T-helper 2 cell (primary cell): ENCODE measurements at regions not wholly inside any gene's neighbourhood (a gene's known extent, or its start where the extent isn't known, plus 50 kb on each side); places are given as distances from the start of the nearest gene placed in this dataset.

Experiments used
- DNase-seq, 5 experiments: peaks; one replicate each; pipeline versions ENCODE4 v3.0.0 to v3.0.0-alpha.2; 2012 to 2022

- DNase-seq: no peak
Measured at GRCh38 chr1:37130221-37130948, 96.1 kb upstream of the GRIK3 start.

GRCh38 chr1:37131281-37131680 is 97.0 kb upstream of the GRIK3 start:
- no peak for DNase-seq

GRCh38 chr1:37133276-37134145 is 99.2 kb upstream of the GRIK3 start:
- no peak for DNase-seq

GRCh38 chr1:37134599-37134998 is 100.3 kb upstream of the GRIK3 start:
- no peak for DNase-seq

- no peak for DNase-seq
Measured at GRCh38 chr1:37135032-37135431, 100.7 kb upstream of the GRIK3 start.

GRCh38 chr1:37137014-37137413 is 102.7 kb upstream of the GRIK3 start:
- no peak for DNase-seq

GRCh38 chr1:37137601-37138000 is 103.3 kb upstream of the GRIK3 start:
- no peak for DNase-seq

GRCh38 chr1:37143800-37144199 is 109.5 kb upstream of the GRIK3 start:
- DNase-seq: no peak

GRCh38 chr1:37146071-37146470 is 111.8 kb upstream of the GRIK3 start:
- DNase-seq: no peak

GRCh38 chr1:37147392-37147831 is 113.1 kb upstream of the GRIK3 start:
- no peak for DNase-seq

- no peak for DNase-seq
Measured at GRCh38 chr1:37147906-37148305, 113.6 kb upstream of the GRIK3 start.

- no peak for DNase-seq
Measured at GRCh38 chr1:37148663-37149062, 114.3 kb upstream of the GRIK3 start.

- no peak for DNase-seq
Measured at GRCh38 chr1:37149296-37149695, 115.0 kb upstream of the GRIK3 start.

GRCh38 chr1:37150986-37151385 is 116.7 kb upstream of the GRIK3 start:
- no peak for DNase-seq

GRCh38 chr1:37151789-37152188 is 117.5 kb upstream of the GRIK3 start:
- DNase-seq: no peak

- DNase-seq: no peak
Measured at GRCh38 chr1:37152491-37152890, 118.2 kb upstream of the GRIK3 start.

GRCh38 chr1:37153116-37154100 is 119.1 kb upstream of the GRIK3 start:
- DNase-seq: no peak

- no peak for DNase-seq
Measured at GRCh38 chr1:37156646-37157045, 122.3 kb upstream of the GRIK3 start.

GRCh38 chr1:37157634-37158033 is 123.3 kb upstream of the GRIK3 start:
- DNase-seq: no peak

- no peak for DNase-seq
Measured at GRCh38 chr1:37158113-37158749, 123.9 kb upstream of the GRIK3 start.

- DNase-seq: no peak
Measured at GRCh38 chr1:37159102-37159501, 124.8 kb upstream of the GRIK3 start.

GRCh38 chr1:37161171-37161570 is 126.9 kb upstream of the GRIK3 start:
- DNase-seq: no peak
